ENCODE measurements at regions not wholly inside any gene's neighbourhood (a gene's known extent, or its start where the extent isn't known, plus 50 kb on each side); places are given as distances from the start of the nearest gene placed in this dataset.

DNA sequence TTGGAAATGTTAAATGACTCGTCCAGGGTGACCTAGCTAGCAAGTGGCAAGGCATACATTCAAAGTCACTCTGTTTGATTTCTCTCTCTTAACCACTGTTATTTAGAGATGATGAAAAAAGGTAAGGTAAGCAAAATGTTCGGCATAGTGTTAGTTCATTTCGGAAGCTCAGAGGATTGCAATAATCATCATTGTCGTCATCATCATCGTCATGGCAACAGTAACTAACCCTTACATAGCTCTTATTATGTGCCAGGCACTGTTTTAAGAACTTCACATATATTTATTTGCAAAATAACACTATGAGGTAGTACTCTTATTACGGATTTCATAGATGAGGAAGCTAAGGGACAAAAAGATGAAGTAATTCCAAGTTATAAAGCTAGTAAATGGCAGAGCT is 292.7 kb upstream of the CXCR4 start:
- TF ChIP-seq POLR2AphosphoS5 (IDR thresholded peaks at IDR 0.05) = no peak
- TF ChIP-seq CTCF (IDR thresholded peaks at IDR 0.05; ENCODE audit: poor library complexity, severe bottlenecking) = no peak

Measured in neural cell (in vitro differentiated cells).